Activated CD4-positive, alpha-beta memory T cell treated with anti-CD3 and anti-CD28 coated beads, Interleukin-2, amount 10 ng/mL, durations not matched to agents 7 days and 5 days (primary cell): ENCODE measurements at regions not wholly inside any gene's neighbourhood (a gene's known extent, or its start where the extent isn't known, plus 50 kb on each side); places are given as distances from the start of the nearest gene placed in this dataset.

Experiments
- CTCF ChIA-PET: fragments of 350-600 bp; sonication (Branson Sonifier 250); formaldehyde crosslinking; loops from one replicate; lab custom pipeline; 2021; ENCODE audit warnings: antibody characterized with exemption, inconsistent platforms; lab: Charles Lee
- POLR2A ChIA-PET: fragments of 350-600 bp; sonication (Branson Sonifier 250); formaldehyde crosslinking; loops from one replicate; lab custom pipeline; 2021; ENCODE audit warnings: antibody characterized with exemption; lab: Charles Lee
- DNase-seq: peaks from one replicate; pipeline ENCODE4 v3.0.0-alpha.2; 2020
- H3K27ac Mint-ChIP-seq: one replicate; pipeline ENCODE4 v1.8.0; 2021; ENCODE audit warnings: mild to moderate bottlenecking, mixed read lengths
- H3K27me3 Mint-ChIP-seq: one replicate; pipeline ENCODE4 v1.8.0; 2021; ENCODE audit warnings: mixed read lengths
- H3K36me3 Mint-ChIP-seq: one replicate; pipeline ENCODE4 v1.8.0; 2021; ENCODE audit warnings: low read depth, mixed read lengths
- H3K4me1 Mint-ChIP-seq: one replicate; pipeline ENCODE4 v1.8.0; 2021; ENCODE audit warnings: mixed read lengths
- H3K4me3 Mint-ChIP-seq: one replicate; pipeline ENCODE4 v1.8.0; 2021; ENCODE audit warnings: mild to moderate bottlenecking, mixed read lengths
- H3K9me3 Mint-ChIP-seq: one replicate; pipeline ENCODE4 v1.8.0; 2021; ENCODE audit warnings: mixed read lengths

GRCh38 chr5:28523416-28523815, 1485.0 kb upstream of the CDH9 start:
- H3K36me3 Mint-ChIP-seq, result no peaks in the 10 kb centered on the region
- H3K9me3 Mint-ChIP-seq, result peaks cover 21% of the 10 kb centered on the region
- ChIA-PET POLR2A (no interaction called here), CTCF (no interaction called here)
- H3K4me1 Mint-ChIP-seq, result no peaks in the 10 kb centered on the region
- DNase-seq, result no peak
- H3K27ac Mint-ChIP-seq, result no peak overlapping the region
- no peaks in the 10 kb centered on the region for H3K27me3 Mint-ChIP-seq
- no peak overlapping the region for H3K4me3 Mint-ChIP-seq

- Mint-ChIP-seq H3K4me3 (no peak overlapping the region), H3K4me1 (no peaks in the 10 kb centered on the region), H3K27me3 (no peaks in the 10 kb centered on the region), H3K36me3 (no peaks in the 10 kb centered on the region), H3K27ac (no peak overlapping the region), H3K9me3 (peaks cover 13% of the 10 kb centered on the region)
- CTCF ChIA-PET, result no interaction called here
- no peak for DNase-seq
- POLR2A ChIA-PET, result no interaction called here
Measured at GRCh38 chr5:28517691-28518090, 1479.3 kb upstream of the CDH9 start.

GRCh38 chr5:28516722-28517121, 1478.3 kb upstream of the CDH9 start:
- Mint-ChIP-seq H3K27ac (no peak overlapping the region), H3K27me3 (no peaks in the 10 kb centered on the region), H3K36me3 (no peaks in the 10 kb centered on the region), H3K9me3 (peaks cover 12% of the 10 kb centered on the region), H3K4me1 (no peaks in the 10 kb centered on the region), H3K4me3 (no peak overlapping the region)
- no peak for DNase-seq
- ChIA-PET CTCF (no interaction called here), POLR2A (no interaction called here)

GRCh38 chr5:28512648-28513047, 1474.3 kb upstream of the CDH9 start:
- Mint-ChIP-seq H3K9me3 (peaks cover 5% of the 10 kb centered on the region), H3K36me3 (no peaks in the 10 kb centered on the region), H3K27ac (no peak overlapping the region), H3K27me3 (no peaks in the 10 kb centered on the region), H3K4me1 (no peaks in the 10 kb centered on the region), H3K4me3 (no peak overlapping the region)
- ChIA-PET CTCF (no interaction called here), POLR2A (no interaction called here)
- DNase-seq, result no peak

- Mint-ChIP-seq H3K4me1 (no peaks in the 10 kb centered on the region), H3K27ac (no peak overlapping the region), H3K36me3 (no peaks in the 10 kb centered on the region), H3K9me3 (peaks cover 15% of the 10 kb centered on the region), H3K27me3 (no peaks in the 10 kb centered on the region), H3K4me3 (no peak overlapping the region)
- POLR2A ChIA-PET, result no interaction called here
- CTCF ChIA-PET, result no interaction called here
- no peak for DNase-seq
Measured at GRCh38 chr5:28505121-28505520, 1466.7 kb upstream of the CDH9 start.

- no peaks in the 10 kb centered on the region for H3K36me3 Mint-ChIP-seq
- ChIA-PET CTCF (no interaction called here), POLR2A (no interaction called here)
- no peaks in the 10 kb centered on the region for H3K27me3 Mint-ChIP-seq
- no peaks in the 10 kb centered on the region for H3K4me1 Mint-ChIP-seq
- no peak overlapping the region for H3K27ac Mint-ChIP-seq
- H3K4me3 Mint-ChIP-seq, result no peak overlapping the region
- H3K9me3 Mint-ChIP-seq, result peaks cover 11% of the 10 kb centered on the region
- no peak for DNase-seq
Measured at GRCh38 chr5:28500511-28500910, 1462.1 kb upstream of the CDH9 start.

GRCh38 chr5:28499766-28500290, 1461.4 kb upstream of the CDH9 start:
- CTCF ChIA-PET, result no interaction called here
- Mint-ChIP-seq H3K36me3 (no peaks in the 10 kb centered on the region), H3K4me3 (no peak overlapping the region)

GRCh38 chr5:28495876-28496275, 1457.5 kb upstream of the CDH9 start:
- ChIA-PET POLR2A (no interaction called here), CTCF (no interaction called here)
- DNase-seq, result no peak
- Mint-ChIP-seq H3K4me3 (no peak overlapping the region), H3K9me3 (peaks cover 6% of the 10 kb centered on the region), H3K4me1 (no peaks in the 10 kb centered on the region), H3K36me3 (no peaks in the 10 kb centered on the region), H3K27me3 (no peaks in the 10 kb centered on the region), H3K27ac (no peak overlapping the region)

More at GRCh38 chr5:28499766-28500290, 1461.4 kb upstream of the CDH9 start:
- Mint-ChIP-seq H3K27me3 (no peaks in the 10 kb centered on the region), H3K9me3 (peaks cover 5% of the 10 kb centered on the region), H3K27ac (no peak overlapping the region), H3K4me1 (no peaks in the 10 kb centered on the region)
- DNase-seq, result no peak
- POLR2A ChIA-PET, result no interaction called here

- ChIA-PET CTCF (no interaction called here), POLR2A (no interaction called here)
- H3K27ac Mint-ChIP-seq, result no peak overlapping the region
- DNase-seq, result no peak
- H3K27me3 Mint-ChIP-seq, result no peaks in the 10 kb centered on the region
- no peaks in the 10 kb centered on the region for H3K36me3 Mint-ChIP-seq
- no peaks in the 10 kb centered on the region for H3K4me1 Mint-ChIP-seq
- H3K9me3 Mint-ChIP-seq, result peaks cover 15% of the 10 kb centered on the region
- H3K4me3 Mint-ChIP-seq, result no peak overlapping the region
Measured at GRCh38 chr5:28493456-28493855, 1455.1 kb upstream of the CDH9 start.

GRCh38 chr5:28488752-28489151, 1450.4 kb upstream of the CDH9 start:
- Mint-ChIP-seq H3K27me3 (no peaks in the 10 kb centered on the region), H3K27ac (no peak overlapping the region), H3K4me1 (no peaks in the 10 kb centered on the region), H3K36me3 (no peaks in the 10 kb centered on the region), H3K9me3 (peaks cover 13% of the 10 kb centered on the region), H3K4me3 (no peak overlapping the region)
- ChIA-PET CTCF (no interaction called here), POLR2A (no interaction called here)
- DNase-seq, result no peak

- no peak for DNase-seq
- CTCF ChIA-PET, result no interaction called here
- Mint-ChIP-seq H3K27me3 (no peaks in the 10 kb centered on the region), H3K4me3 (no peak overlapping the region), H3K27ac (no peak overlapping the region), H3K9me3 (peaks cover 5% of the 10 kb centered on the region), H3K4me1 (no peaks in the 10 kb centered on the region), H3K36me3 (no peaks in the 10 kb centered on the region)
- POLR2A ChIA-PET, result no interaction called here
Measured at GRCh38 chr5:28483327-28484025, 1445.1 kb upstream of the CDH9 start.

GRCh38 chr5:28473531-28474107, 1435.2 kb upstream of the CDH9 start:
- CTCF ChIA-PET, result no interaction called here

GRCh38 chr5:28468166-28468565, 1429.8 kb upstream of the CDH9 start:
- ChIA-PET CTCF (no interaction called here), POLR2A (no interaction called here)
- Mint-ChIP-seq H3K27me3 (no peaks in the 10 kb centered on the region), H3K9me3 (peaks cover 9% of the 10 kb centered on the region), H3K4me1 (no peaks in the 10 kb centered on the region), H3K27ac (no peak overlapping the region), H3K36me3 (no peaks in the 10 kb centered on the region), H3K4me3 (no peak overlapping the region)
- no peak for DNase-seq

More at GRCh38 chr5:28473531-28474107, 1435.2 kb upstream of the CDH9 start:
- H3K4me3 Mint-ChIP-seq, result no peak overlapping the region
- POLR2A ChIA-PET, result no interaction called here
- no peak overlapping the region for H3K27ac Mint-ChIP-seq
- peaks cover 3% of the 10 kb centered on the region for H3K9me3 Mint-ChIP-seq
- no peak for DNase-seq
- H3K4me1 Mint-ChIP-seq, result no peaks in the 10 kb centered on the region
- H3K27me3 Mint-ChIP-seq, result no peaks in the 10 kb centered on the region
- H3K36me3 Mint-ChIP-seq, result no peaks in the 10 kb centered on the region

GRCh38 chr5:28463728-28464127, 1425.3 kb upstream of the CDH9 start:
- no peak overlapping the region for H3K4me3 Mint-ChIP-seq
- no peaks in the 10 kb centered on the region for H3K4me1 Mint-ChIP-seq
- H3K9me3 Mint-ChIP-seq, result peaks cover 6% of the 10 kb centered on the region
- H3K36me3 Mint-ChIP-seq, result no peaks in the 10 kb centered on the region
- POLR2A ChIA-PET, result no interaction called here
- H3K27ac Mint-ChIP-seq, result no peak overlapping the region
- DNase-seq, result no peak
- H3K27me3 Mint-ChIP-seq, result no peaks in the 10 kb centered on the region
- CTCF ChIA-PET, result no interaction called here
